ENCODE measurements at regions not wholly inside any gene's neighbourhood (a gene's known extent, or its start where the extent isn't known, plus 50 kb on each side); places are given as distances from the start of the nearest gene placed in this dataset.

GRCh38 chr5:58300346-58300895, 159.5 kb downstream of the PLK2 start:
- TF ChIP-seq GATA2 (IDR thresholded peaks at IDR 0.05; ENCODE audit: low read depth, low read length) = no peak
- TF ChIP-seq GATA3 (IDR thresholded peaks at IDR 0.05; ENCODE audit: low read depth, low read length) = no peak
